OCI-LY3 (cell line): ENCODE measurements at regions not wholly inside any gene's neighbourhood (a gene's known extent, or its start where the extent isn't known, plus 50 kb on each side); places are given as distances from the start of the nearest gene placed in this dataset.

Experiments
- H2AFZ ChIP-seq: fragments of 200-600, 300-600 bp; shearing (Covaris generic); 2 replicates; pipeline ENCODE4 v1.6.0; 2014; ENCODE audit warnings: antibody characterized with exemption, low read depth, low read length
- H3K27ac ChIP-seq: fragments of 200-600, 300-600 bp; sonication (generic); 2 replicates; pipeline ENCODE4 v1.5.1; 2014; ENCODE audit warnings: mild to moderate bottlenecking, low read length, moderate library complexity, mixed read lengths
- H3K27me3 ChIP-seq: fragments of 200-600, 300-600 bp; sonication (generic); 2 replicates; pipeline ENCODE4 v1.6.1; 2014; ENCODE audit warnings: low read depth, low read length, mixed read lengths
- H3K36me3 ChIP-seq: fragments of 200-600, 300-600 bp; sonication (generic); replicated peaks from 2 replicates; pipeline ENCODE3; 2014; ENCODE audit warnings: low read depth, low read length, mixed read lengths
- H3K4me1 ChIP-seq: fragments of 300-600, 200-600 bp; sonication (generic); 2 replicates; pipeline ENCODE4 v1.6.1; 2014; ENCODE audit warnings: low read length, mixed read lengths
- H3K4me2 ChIP-seq: fragments of 200-600, 300-600 bp; sonication (generic); 2 replicates; pipeline ENCODE4 v1.6.1; 2014; ENCODE audit warnings: low read length, mixed read lengths
- H3K4me3 ChIP-seq: fragments of 300-600, 200-600 bp; sonication (generic); 2 replicates; pipeline ENCODE4 v1.5.1; 2014; ENCODE audit warnings: antibody characterized with exemption, mild to moderate bottlenecking, low read length, moderate library complexity
- H3K79me2 ChIP-seq: fragments of 300-600, 200-600 bp; shearing (Covaris generic); 2 replicates; pipeline ENCODE4 v1.6.1; 2014; ENCODE audit warnings: mild to moderate bottlenecking, low read length, mixed read lengths
- H3K9ac ChIP-seq: fragments of 300-600, 200-600 bp; shearing (Covaris generic); 2 replicates; pipeline ENCODE4 v1.6.0; 2014; ENCODE audit warnings: mild to moderate bottlenecking, low read length, moderate library complexity
- H3K9me3 ChIP-seq: fragments of 200-600, 300-600 bp; shearing (Covaris generic); 2 replicates; pipeline ENCODE4 v1.6.1; 2014; ENCODE audit warnings: low read length, mixed read lengths; ENCODE audit not compliant: insufficient read depth
- H4K20me1 ChIP-seq: fragments of 200-600, 300-600 bp; sonication (generic); 2 replicates; pipeline ENCODE4 v1.6.1; 2016; ENCODE audit warnings: low read length, mixed read lengths; ENCODE audit not compliant: insufficient read depth
- CTCF ChIP-seq: fragments of 200-600, 300-600 bp; sonication (generic); IDR thresholded peaks from 2 replicates; pipeline ENCODE4 v1.5.1; 2014; ENCODE audit warnings: antibody characterized with exemption, low read length, low read depth
- EZH2phosphoT487 ChIP-seq: fragments of 200-600 bp; shearing (Covaris generic); IDR thresholded peaks from 2 replicates; pipeline ENCODE4 v1.6.1; 2018; ENCODE audit warnings: antibody characterized with exemption, mixed run types, low read depth

- H3K27ac ChIP-seq: no peak overlapping the region
- H3K4me3 ChIP-seq: no peak overlapping the region
- H2AFZ ChIP-seq: 0 out of 2 replicates have a peak overlapping the region, but pooled peaks have one; percentile 16
- no peaks in the 10 kb centered on the region for H3K4me1 ChIP-seq
- H3K9ac ChIP-seq: no peak overlapping the region
- TF ChIP-seq CTCF (no peak), EZH2phosphoT487 (no peak)
- H3K4me2 ChIP-seq: no peak overlapping the region
- no peaks in the 10 kb centered on the region for H3K27me3 ChIP-seq
- H3K9me3 ChIP-seq: no peaks in the 10 kb centered on the region
- H3K36me3 ChIP-seq: no peaks in the 10 kb centered on the region
- H3K79me2 ChIP-seq: no peaks in the 10 kb centered on the region
- H4K20me1 ChIP-seq: no peaks in the 10 kb centered on the region
Measured at GRCh38 chr20:55685841-55686240, 319.5 kb downstream of the CBLN4 start.

GRCh38 chr20:55685425-55685824 is 319.9 kb downstream of the CBLN4 start:
- Histone ChIP-seq H3K27ac (no peak overlapping the region), H2AFZ (peak overlapping the region; percentile 16; the same call in 1 of the 2 replicates), H3K27me3 (no peaks in the 10 kb centered on the region), H4K20me1 (no peaks in the 10 kb centered on the region), H3K4me3 (no peak overlapping the region), H3K9me3 (no peaks in the 10 kb centered on the region), H3K4me1 (no peaks in the 10 kb centered on the region), H3K79me2 (no peaks in the 10 kb centered on the region), H3K4me2 (no peak overlapping the region), H3K36me3 (no peaks in the 10 kb centered on the region), H3K9ac (no peak overlapping the region)
- TF ChIP-seq EZH2phosphoT487 (no peak), CTCF (no peak)

- H3K9me3 ChIP-seq: no peaks in the 10 kb centered on the region
- no peaks in the 10 kb centered on the region for H3K27me3 ChIP-seq
- TF ChIP-seq EZH2phosphoT487 (no peak), CTCF (no peak)
- no peak overlapping the region for H3K9ac ChIP-seq
- H3K4me2 ChIP-seq: no peak overlapping the region
- no peaks in the 10 kb centered on the region for H3K4me1 ChIP-seq
- H2AFZ ChIP-seq: no peak overlapping the region
- H3K79me2 ChIP-seq: no peaks in the 10 kb centered on the region
- no peaks in the 10 kb centered on the region for H3K36me3 ChIP-seq
- no peak overlapping the region for H3K4me3 ChIP-seq
- no peak overlapping the region for H3K27ac ChIP-seq
- no peaks in the 10 kb centered on the region for H4K20me1 ChIP-seq
Measured at GRCh38 chr20:55684578-55684977, 320.7 kb downstream of the CBLN4 start.

GRCh38 chr20:55678970-55679667 is 326.2 kb downstream of the CBLN4 start:
- peak overlapping the region; percentile 42 for H3K4me2 ChIP-seq
- H3K36me3 ChIP-seq: no peaks in the 10 kb centered on the region
- no peaks in the 10 kb centered on the region for H4K20me1 ChIP-seq
- no peaks in the 10 kb centered on the region for H3K9me3 ChIP-seq
- no peaks in the 10 kb centered on the region for H3K27me3 ChIP-seq
- no peak overlapping the region for H2AFZ ChIP-seq
- H3K9ac ChIP-seq: no peak overlapping the region
- no peaks in the 10 kb centered on the region for H3K79me2 ChIP-seq
- no peak overlapping the region for H3K27ac ChIP-seq
- 0 out of 2 replicates have a peak overlapping the region, but pooled peaks have one; percentile 4 for H3K4me3 ChIP-seq
- peaks cover 18% of the 10 kb centered on the region for H3K4me1 ChIP-seq
- TF ChIP-seq CTCF (no peak), EZH2phosphoT487 (no peak)
